Stimulated activated CD8-positive, alpha-beta memory T cell treated with anti-CD3 and anti-CD28 coated beads, Interleukin-15, amount 100 ng/mL, for 48 hours (primary cell): ENCODE measurements at regions not wholly inside any gene's neighbourhood (a gene's known extent, or its start where the extent isn't known, plus 50 kb on each side); places are given as distances from the start of the nearest gene placed in this dataset.

ENCODE experiments used
- DNase-seq, 2 donors: peaks; one replicate each; pipeline ENCODE4 v3.0.0-alpha.2; 2020; ENCODE audit warnings: low read depth in 2 of 2

DNA sequence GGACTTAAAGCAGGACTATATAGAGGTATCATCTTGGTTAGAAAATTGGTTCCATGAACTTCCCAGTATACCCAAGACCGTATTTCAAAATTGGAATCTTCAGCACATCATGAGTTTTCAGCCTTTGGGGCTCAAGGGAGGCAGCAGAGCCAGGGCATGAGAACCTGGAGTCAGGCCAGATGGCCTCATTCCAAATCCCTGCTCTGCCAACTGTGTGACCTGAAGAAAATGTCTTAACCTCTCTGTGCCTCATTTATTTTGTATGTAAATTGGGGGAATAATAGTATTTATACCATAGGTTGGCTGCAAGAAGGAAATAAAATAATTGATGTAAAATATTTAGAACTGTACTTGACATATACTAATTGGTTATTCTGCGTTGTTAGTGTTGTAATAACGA, 987.6 kb downstream of the TBC1D22A start:
- no peak for DNase-seq

DNA sequence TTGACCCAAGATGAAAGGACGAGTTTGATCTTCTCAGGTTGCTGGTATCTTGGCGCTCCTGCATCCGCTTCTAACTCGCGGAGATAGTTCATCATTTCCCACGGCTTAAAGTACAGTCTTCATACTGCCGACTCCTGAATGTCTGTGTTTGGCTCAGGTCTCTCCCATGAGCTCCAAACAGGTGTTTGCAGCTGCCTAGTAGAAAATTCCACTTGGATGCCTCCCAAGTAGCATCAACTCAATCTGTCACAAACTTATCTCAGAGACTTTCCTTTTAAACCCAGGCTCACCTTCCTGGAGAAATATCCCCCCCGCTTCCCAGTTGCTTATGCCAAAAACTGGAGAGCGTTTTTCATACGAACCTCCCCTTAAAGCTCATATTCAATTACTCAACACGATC, 986.5 kb downstream of the TBC1D22A start:
- DNase-seq = no peak

DNA sequence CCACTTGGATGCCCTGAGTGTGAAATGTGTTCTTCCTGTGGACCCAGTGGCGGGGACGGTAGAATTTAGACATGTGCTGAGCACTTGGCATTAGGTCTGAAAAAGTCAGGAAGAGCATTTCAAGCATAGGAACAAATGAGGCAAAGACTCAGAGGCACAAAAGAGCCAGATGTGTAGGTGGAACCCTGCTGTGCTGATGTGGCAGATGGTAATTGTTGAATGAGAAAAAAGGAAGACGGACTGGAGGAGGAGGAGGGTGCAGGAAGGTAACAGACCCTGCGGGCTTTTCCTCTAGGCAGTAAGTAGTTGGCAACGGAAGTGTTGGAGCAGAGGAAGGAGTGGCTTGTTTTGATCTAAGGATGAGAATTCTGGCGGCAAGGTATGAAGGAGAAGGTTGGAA, 985.8 kb downstream of the TBC1D22A start:
- DNase-seq = no peak

DNA sequence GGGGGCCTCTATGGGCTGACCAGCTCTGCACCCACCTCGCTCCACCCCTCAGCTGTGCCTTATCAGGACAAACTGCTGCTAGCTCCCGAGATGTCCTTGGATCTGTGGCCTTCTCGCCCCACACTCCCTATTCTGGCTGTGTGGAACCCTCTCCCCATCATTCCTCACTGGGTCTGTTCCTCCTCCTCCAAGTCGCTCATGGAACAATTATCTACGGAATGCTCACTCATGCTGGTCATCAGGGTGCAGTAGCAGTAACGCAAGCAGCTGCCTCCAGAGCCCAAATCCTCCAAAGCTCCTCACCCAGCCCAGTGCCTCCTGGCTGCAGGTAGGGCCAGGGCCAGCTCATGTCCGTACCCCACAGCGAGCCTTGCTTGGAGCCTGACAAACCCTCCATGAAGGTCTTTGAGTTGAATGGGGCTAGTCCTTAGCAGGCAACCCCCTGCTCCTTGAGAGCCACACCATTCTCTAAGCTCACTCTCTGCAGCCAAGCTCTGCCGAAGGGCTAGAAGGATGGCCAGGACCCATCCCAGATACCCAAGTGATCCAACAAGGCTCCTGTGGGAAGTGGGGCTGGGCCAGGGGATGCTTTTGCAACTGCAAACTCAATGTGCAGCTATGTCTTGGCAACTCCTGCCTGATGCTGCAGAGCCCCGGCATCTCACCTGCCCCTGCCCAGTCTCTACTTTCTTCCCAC, 977.8 kb downstream of the TBC1D22A start:
- no peak for DNase-seq

DNA sequence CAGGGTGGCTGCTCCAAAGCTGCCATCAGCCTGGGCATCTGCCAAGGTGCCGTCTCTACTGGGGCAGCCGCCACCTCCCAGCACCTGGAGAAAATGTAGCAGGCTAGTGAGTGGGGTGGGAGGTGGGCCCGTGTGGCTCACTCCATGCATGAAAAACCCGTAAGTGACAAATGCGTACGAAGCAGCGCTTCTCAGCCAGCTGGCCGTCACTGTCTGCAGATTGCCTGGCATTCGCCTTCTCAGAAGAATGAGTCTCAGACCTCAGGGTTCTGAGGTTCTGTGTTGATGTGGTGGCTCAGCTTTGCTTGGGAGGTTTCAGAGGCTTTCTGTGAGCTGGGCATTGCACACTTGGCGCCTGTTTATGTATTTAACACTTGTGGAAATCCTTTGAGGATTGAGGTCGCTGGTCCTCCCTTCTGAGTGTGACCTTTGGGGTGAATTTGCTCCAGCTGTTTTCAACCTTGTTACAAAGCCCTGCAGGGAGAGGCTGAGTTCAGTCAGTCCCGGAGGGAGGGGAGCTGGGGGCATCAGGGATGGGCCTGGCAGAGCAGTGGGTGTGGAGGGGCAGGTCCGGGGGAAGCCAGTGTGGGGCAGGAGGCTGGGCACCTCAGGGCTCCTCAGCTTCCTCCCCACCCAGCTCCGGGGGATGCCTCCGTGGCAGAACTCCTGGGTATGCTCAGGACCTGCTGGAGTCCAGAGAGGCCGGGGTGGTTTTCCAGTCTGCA, 977.0 kb downstream of the TBC1D22A start:
- DNase-seq = no peak

DNA sequence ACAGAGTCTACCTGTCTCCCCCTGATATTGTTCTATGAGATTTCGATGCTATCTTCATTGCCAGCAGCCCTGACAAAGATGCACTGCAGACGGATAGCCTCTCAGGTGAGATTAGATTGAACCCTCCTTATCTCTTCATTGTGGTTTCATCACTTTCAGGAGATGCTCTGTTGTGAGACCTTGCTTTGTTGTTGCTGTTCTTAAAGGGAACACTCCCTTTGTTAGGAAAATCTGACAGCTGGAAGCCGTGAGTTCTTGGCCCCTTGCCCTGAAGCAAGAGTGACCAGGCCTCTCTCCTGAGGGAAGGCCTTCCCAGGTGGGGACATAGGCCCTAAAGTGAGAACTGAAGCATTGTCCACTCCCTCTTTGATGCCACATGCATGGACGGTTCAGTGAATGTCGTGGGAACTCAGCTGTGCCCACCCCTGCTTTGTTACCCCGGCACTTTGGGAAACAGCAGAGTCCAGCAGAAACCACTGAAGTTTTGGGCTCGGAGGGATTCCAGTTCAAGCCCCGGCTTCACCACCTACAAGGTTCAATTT, 976.1 kb downstream of the TBC1D22A start:
- no peak for DNase-seq

DNA sequence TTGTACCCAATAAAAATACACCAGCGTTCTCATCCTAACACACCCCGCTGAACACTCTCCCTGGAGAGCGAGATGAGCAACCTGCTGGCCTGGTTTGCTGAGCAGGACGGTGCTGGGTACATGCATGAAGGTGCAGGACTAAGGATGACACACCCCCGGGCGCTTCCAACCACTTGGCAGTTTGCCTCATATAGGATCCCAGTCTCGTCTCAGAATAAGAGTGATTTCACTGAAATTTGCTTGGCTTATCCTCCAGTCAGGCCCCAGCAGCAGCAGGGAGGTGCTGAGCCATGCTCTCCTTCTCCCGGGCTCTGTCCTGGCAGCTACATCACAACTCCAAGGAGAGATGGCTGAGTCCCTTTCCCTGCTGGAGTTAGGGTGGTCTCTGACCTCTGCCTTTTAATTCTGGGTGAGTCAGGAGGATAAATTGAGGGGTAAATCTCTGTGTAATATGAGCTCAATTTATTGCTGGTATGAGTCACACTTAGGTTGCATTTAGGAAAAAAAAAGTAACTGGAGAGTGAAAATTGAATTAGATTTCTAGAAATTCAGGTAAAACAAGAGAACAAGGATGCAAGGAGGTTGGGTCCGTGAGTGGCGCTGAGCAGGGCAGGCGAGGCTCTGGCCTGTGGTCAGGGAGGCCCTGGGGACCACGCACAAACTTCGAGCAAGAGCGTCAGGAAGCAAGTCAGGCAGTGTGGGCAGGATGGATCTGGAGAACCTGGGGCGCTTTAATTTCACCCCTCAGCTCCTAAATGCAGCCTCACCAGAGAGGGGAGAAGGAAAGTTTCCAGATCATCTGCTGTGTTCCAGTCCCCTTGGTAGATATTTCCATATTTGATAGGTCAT, 974.0 kb downstream of the TBC1D22A start:
- DNase-seq = no peak

DNA sequence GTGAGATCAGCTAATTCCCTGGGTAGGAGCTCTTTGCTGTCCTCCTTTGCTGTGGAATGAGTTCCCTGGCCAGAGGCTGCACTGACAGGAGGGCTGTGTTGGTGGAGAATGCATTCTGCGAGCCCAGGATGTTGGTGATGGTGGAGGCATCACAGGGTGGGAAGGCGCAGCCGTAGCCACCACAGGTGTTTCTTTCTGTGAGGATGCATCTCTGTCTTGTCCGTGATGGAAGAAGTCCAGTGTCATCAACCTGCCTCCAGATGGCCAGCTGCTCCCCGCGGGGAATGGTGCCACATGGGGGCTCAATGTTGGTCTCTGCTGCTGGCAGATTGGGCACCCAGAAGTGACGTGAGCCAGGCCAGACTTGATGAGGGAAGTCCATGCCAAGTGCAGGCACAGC, 972.1 kb downstream of the TBC1D22A start:
- no peak for DNase-seq

DNA sequence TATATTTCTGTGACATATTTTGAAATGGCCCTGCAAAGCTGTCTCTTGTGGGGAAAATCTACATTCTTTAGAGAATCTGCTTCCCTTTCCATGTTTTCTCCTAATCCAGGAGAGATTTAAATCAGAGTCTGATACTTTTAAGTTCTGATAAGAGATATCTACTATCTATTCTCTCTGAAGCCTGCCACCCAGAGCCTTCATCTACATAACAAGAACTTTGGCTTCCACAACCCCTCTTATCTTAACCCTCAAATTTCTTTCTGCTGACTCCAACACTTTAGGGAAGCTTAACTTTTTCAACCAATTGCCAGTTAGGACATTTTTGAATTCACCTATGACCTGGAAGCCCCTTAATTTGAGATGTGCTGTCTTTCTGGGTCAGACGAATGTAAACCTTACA, 965.2 kb downstream of the TBC1D22A start:
- DNase-seq = no peak

DNA sequence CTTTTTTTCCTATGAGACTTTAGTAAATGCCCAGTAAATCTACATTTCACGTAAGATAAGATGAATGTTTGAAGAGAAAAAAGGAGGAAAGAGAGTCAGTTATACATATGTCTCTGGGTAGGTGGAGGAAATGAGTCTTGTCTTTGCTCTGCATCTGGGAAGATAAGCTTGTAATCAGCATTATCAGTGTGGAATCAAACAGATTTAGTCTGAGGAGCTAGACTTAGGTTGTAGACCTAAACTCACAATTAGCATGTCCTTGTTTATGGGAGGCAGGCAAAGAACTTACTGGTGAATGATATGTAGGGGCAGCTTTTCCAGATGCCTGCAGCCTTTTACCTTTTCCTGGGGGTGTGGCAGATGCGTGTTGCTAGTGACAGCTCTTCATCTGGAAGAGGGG, 962.3 kb downstream of the TBC1D22A start:
- DNase-seq = no peak

DNA sequence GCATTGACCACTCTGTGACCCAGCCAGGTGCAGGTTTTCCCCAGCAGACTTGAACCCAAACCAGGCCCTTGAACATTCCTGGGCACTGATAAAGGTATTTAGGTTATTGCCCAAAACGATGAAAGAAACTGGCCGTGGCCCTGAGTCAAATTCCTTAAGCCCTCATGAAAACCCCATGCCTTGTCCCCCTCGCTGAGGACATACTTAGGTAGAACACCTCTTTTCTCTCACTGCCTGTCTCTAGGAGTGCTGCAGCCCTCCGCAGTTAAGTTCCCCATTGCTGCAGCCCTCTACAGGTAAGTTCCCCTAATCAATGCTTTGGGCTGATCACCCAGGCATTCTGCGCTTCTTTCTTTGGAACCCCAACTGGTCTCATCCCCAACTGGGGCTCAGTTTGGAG, 961.6 kb downstream of the TBC1D22A start:
- no peak for DNase-seq

DNA sequence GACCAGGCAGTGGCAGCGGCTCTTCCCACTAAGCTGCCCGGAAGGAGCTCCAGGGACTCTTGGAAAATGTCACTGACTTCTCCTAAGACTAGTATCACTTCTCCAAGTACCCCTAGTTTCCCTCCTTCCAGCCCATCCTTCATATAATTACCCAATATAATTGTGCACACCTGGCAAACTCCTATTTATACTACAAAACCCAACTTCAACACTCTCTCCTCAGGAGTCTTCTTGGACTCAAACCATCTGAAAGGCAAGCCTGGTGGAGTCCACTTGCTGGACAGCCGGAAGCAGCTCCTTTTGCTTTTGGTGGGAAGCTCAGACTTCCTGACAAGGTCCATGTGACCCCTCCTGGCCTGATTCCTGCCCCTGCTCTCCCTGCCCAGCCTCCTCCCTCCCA, 955.9 kb downstream of the TBC1D22A start:
- DNase-seq = no peak

DNA sequence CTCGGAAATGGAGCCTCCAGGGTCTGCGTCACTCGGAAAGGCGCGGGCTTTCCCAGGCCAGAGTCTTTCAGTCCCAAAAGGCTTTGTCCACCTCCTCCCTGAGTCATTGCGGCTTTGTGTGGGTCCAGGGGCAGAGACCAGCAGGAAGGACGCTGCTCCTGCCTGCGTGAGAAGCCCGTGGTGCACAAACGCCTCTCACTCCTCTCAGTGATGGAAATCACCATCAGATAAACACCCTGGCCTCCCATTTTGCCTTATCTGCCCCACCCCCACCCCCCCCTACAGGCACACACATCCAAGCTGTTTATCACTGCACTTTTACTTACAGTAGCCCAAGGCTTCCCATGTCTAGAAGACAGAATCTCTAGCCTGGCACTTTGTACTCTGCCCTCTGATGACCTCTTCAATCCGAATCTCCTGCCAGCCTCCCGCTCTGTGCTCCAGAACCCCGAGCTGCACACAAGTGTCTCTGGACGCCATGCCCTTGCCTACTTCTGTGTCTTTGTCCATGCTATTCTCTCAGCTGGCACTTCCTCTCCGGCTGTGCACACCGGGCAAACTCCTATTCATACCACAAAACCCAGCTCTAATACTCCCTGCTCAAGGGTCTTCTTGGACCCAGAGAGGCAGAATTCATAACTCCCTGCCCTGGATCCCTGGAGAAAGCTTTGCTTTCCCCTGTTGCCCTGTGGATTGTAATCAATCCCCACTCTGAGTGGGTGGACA, 954.6 kb downstream of the TBC1D22A start:
- DNase-seq = no peak

DNA sequence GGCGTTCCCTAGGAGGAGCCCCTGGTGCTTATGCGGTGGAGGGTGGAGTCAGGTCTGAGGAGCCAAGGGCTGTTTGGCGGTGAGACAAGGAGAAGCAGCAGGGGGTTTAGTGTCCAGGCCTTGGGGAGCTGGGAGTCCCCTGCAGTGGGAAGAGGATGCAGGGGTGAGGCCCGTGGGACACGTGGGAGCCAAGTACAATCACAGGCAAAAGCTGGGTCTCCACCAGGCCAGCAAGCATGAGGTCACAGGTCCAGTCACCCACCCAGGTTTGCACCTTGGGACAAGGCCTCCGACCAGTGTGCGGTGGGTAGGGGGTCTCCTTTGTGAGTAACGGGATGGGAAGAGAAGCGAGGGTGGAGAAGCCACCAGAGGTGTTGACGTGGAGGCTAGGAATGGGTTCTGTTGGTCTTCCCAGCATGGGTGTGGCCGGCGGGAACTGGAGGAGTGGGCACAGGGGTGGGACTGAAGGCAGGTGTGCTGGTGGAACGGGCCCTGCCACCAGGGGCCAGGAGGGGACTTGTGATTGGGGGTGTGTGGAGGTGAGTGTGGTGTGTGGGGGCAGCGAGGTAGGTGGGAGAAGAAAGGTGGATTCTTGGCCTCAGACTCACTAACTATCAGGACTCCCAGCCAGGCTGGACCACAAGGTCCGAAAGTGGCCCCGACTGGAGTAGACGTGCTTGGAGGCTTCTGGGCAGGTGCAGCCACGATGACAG, 953.6 kb downstream of the TBC1D22A start:
- DNase-seq = no peak

DNA sequence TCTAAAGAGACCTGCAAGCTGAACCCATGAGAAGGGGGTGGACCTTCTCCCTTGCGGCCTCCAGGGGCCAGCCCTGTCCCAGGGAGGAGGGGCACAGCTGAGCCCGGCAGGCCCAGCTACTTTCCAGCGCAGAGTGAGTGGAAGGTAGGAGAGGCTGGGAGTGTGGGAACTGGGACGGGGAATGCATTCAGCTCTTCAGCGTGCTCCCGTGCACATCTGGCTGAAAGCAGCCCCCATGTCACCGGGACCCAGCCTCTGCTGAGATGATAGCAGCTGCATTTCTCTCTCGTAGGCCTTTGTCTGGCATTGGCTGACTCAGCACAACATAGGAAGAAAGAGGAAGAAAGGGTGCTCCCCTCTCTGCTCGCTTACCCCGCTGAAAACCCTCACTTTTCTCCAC, 951.5 kb downstream of the TBC1D22A start:
- no peak for DNase-seq

DNA sequence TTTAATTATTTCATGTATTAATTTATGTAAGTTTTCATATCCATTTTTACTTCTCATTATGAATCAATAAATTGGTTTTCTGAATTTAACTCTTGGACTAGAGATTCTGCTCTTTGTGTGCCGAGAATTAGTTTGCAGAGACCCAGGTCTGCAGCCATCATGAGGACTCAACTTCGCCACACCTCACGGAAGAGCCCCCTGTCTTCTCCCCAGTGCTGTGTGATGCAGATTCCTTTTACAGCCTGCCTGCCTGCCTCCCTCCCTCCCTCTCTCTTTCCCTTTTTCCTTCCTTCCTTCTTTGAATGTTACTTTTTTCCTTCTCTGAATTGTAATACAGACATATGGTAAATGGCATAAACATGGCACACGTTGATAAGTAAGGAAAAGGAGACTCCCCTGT, 947.7 kb downstream of the TBC1D22A start:
- DNase-seq = no peak

DNA sequence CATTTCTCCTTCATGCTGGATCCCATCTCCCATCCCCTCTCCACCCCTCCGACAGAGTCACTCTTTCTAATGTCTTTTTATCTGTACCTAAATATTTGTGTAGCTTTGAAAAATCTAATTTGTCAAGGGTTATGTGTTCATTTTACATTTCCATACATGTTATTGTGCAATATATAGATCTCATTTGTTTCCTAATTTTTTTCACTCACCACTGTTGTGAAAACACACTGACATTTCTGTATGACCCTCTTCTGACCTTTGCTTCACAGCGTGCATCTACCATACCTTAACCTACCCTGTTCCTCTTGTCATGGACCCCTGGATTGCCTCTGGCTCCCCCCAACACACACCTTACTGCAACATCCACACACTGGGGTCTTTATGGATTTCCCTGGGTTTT, 942.9 kb downstream of the TBC1D22A start:
- no peak for DNase-seq

DNA sequence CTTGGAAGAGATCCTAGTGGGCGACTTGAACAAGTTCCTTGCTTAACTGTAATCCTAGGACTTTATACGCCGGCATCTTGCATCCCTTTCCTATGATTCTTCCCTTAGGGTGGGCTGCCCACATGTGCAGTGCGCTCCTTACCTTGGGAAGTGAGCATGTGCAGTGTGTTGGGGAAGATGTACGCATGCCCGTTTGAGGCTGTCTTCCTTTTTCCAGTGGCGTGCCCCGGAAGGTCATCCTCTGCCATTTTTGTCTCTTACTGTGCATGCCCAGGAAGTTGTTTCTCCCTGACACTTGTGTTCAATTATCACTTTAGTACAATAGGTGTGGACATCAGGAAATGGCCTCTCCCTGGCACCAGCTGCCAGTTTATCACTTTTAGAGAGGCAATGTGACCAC, 936.5 kb downstream of the TBC1D22A start:
- no peak for DNase-seq

DNA sequence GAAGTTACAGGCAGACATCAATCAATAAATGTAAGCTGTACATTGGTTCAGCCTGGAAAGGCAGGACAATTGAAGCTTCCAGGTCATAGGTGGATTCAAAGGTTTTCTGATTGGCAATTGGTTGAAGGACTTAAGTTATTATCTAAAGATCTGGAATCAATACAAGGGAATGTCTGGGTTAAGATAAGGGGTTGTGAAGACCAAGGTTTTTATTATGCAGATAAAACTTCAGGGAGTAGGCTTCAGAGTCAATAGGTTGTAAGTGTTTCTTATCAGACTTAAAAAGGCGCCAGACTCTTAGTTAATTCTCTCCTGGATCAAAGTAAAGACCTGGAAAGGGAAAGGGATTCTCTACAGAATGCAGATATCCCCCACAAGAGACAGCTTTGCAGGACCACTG, 935.4 kb downstream of the TBC1D22A start:
- DNase-seq = no peak

DNA sequence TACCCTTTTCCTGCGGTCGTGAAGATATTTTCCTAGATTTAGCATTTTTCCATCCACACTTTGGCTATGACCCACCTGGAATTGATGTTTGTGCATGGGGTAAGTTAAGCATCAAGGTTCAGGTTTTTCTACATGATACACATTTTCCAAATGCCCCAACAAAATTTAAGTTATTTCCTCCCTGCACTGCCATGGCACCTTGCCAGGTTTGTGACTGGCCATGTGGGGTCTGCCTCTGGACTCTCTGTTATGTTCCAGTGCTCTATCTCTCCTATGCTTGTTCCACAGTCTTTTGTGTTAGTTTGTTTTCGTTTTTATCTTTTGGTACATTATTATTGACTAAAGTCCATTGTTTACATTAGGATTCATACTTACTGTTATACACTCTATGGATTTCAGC, 934.3 kb downstream of the TBC1D22A start:
- no peak for DNase-seq

DNA sequence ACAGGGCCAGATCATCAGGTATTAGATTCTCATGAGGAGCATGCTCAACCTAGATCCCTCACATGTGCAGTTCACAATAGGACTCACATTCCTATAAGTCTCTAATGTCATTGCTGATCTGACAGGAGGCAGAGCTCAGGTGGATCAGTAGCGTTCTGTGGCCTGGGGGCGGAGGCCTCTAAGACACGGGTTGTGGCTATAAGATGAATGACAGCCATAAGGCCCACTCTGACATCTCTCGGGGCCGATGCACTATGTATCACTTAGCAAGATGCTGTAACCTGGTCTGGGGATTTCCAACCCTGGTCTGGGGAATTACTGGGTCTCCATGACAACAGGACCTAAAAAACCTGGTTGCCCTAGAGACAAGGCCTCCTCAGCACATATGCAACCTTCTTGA, 932.7 kb downstream of the TBC1D22A start:
- DNase-seq = peak in 1 of 2 donors; percentile 10
